Neural cell (in vitro differentiated cells): ENCODE measurements at regions not wholly inside any gene's neighbourhood (a gene's known extent, or its start where the extent isn't known, plus 50 kb on each side); places are given as distances from the start of the nearest gene placed in this dataset.

Experiments used
- H2AFZ ChIP-seq: fragments of 200-600, 300-800 bp; sonication (generic), shearing (Covaris generic); 2 replicates; pipeline ENCODE4 v1.6.0; 2014; ENCODE audit warnings: low read depth, mild to moderate bottlenecking, antibody characterized with exemption, low read length, moderate library complexity
- H3F3A ChIP-seq: fragments of 200-600 bp; shearing (Covaris generic); 2 replicates; pipeline ENCODE4 v1.6.1; 2016; ENCODE audit warnings: mild to moderate bottlenecking, moderate library complexity, mixed read lengths, antibody characterized with exemption, low read length; ENCODE audit not compliant: insufficient read depth, poor library complexity, severe bottlenecking
- H3K27ac ChIP-seq: fragments of 200-600, 300-800 bp; sonication (generic), shearing (Covaris generic); 2 replicates; pipeline ENCODE4 v1.5.1; 2014; ENCODE audit warnings: mild to moderate bottlenecking, low read length, moderate library complexity
- H3K27me3 ChIP-seq: fragments of 300-800, 200-600 bp; sonication (generic), shearing (Covaris generic); 2 replicates; pipeline ENCODE4 v1.6.0; 2014; ENCODE audit warnings: mild to moderate bottlenecking, low read depth, low read length, moderate library complexity; ENCODE audit not compliant: insufficient read depth
- H3K36me3 ChIP-seq: fragments of 300-800, 200-600 bp; sonication (generic), shearing (Covaris generic); 2 replicates; pipeline ENCODE4 v1.5.1; 2014; ENCODE audit warnings: mild to moderate bottlenecking, antibody characterized with exemption, low read length, moderate library complexity; ENCODE audit not compliant: insufficient read depth
- H3K4me2 ChIP-seq: fragments of 300-800, 200-600 bp; sonication (generic), shearing (Covaris generic); 2 replicates; pipeline ENCODE4 v1.6.0; 2014; ENCODE audit warnings: mild to moderate bottlenecking, low read length
- H3K4me3 ChIP-seq: fragments of 300-800, 200-600 bp; sonication (generic), shearing (Covaris generic); 2 replicates; pipeline ENCODE4 v1.5.1; 2014; ENCODE audit warnings: mild to moderate bottlenecking, low read length, moderate library complexity
- H3K79me2 ChIP-seq: fragments of 200-600 bp; shearing (Covaris generic); replicated peaks from 2 replicates; pipeline ENCODE4 v1.6.0; 2014; ENCODE audit warnings: mild to moderate bottlenecking, low read length, moderate library complexity; ENCODE audit not compliant: insufficient read depth
- H3K9ac ChIP-seq: fragments of 300-800, 200-600 bp; sonication (generic), shearing (Covaris generic); 2 replicates; pipeline ENCODE4 v1.6.1; 2016; ENCODE audit warnings: mild to moderate bottlenecking, low read length, mixed read lengths
- H3K9me2 ChIP-seq: fragments of 200-600 bp; shearing (Covaris generic); 2 replicates; pipeline ENCODE4 v1.6.1; 2016; ENCODE audit warnings: mild to moderate bottlenecking, low read length, mixed read lengths; ENCODE audit not compliant: insufficient read depth
- H3K9me3 ChIP-seq: fragments of 200-600, 300-800 bp; sonication (generic), shearing (Covaris generic); 2 replicates; pipeline ENCODE4 v1.6.1; 2016; ENCODE audit warnings: mild to moderate bottlenecking, mixed run types, low read length, moderate library complexity, mixed read lengths
- H4K20me1 ChIP-seq: fragments of 200-600 bp; shearing (Covaris generic); 2 replicates; pipeline ENCODE4 v1.6.1; 2016; ENCODE audit warnings: mild to moderate bottlenecking, mixed run types; ENCODE audit not compliant: insufficient read depth
- EP300 ChIP-seq: fragments of 450-650 bp; conservative IDR thresholded peaks from 2 replicates; pipeline ENCODE4 v1.6.1; 2014; ENCODE audit warnings: antibody characterized with exemption, mild to moderate bottlenecking, moderate library complexity; ENCODE audit not compliant: poor library complexity, severe bottlenecking
- EZH2 ChIP-seq: fragments of 200-600, 300-800 bp; shearing (Covaris generic), sonication (generic); IDR thresholded peaks from 2 replicates; pipeline ENCODE4 v1.6.1; 2014; ENCODE audit warnings: antibody characterized with exemption, low read length, borderline replicate concordance, mild to moderate bottlenecking; ENCODE audit not compliant: insufficient read depth, poor library complexity, severe bottlenecking
- MXI1 ChIP-seq: fragments of 450-650 bp; conservative IDR thresholded peaks from 2 replicates; pipeline ENCODE4 v1.6.1; 2014; ENCODE audit warnings: antibody characterized with exemption, mild to moderate bottlenecking; ENCODE audit not compliant: poor library complexity, severe bottlenecking
- POLR2AphosphoS5 ChIP-seq: IDR thresholded peaks from 2 replicates; pipeline ENCODE4 v1.6.1; 2012
- RAD21 ChIP-seq: fragments of 450-650 bp; conservative IDR thresholded peaks from 2 replicates; pipeline ENCODE4 v1.6.1; 2014; ENCODE audit warnings: antibody characterized with exemption, mild to moderate bottlenecking, moderate library complexity
- REST ChIP-seq: IDR thresholded peaks from 2 replicates; pipeline ENCODE4 v1.6.1; 2012; ENCODE audit warnings: borderline replicate concordance
- SMC3 ChIP-seq: fragments of 450-650 bp; conservative IDR thresholded peaks from 2 replicates; pipeline ENCODE4 v1.6.1; 2014; ENCODE audit warnings: antibody characterized with exemption, mild to moderate bottlenecking, moderate library complexity; ENCODE audit not compliant: poor library complexity
- TAF1 ChIP-seq: IDR thresholded peaks from 2 replicates; pipeline ENCODE4 v1.6.1; 2012; ENCODE audit warnings: low read depth
- TF ChIP-seq, protein P1 (sequence below): fragments of 450-650 bp; IDR thresholded peaks from 2 replicates; pipeline ENCODE4 v1.5.1; 2014; ENCODE audit warnings: antibody characterized with exemption, mild to moderate bottlenecking, moderate library complexity; ENCODE audit not compliant: poor library complexity, severe bottlenecking

DNA sequence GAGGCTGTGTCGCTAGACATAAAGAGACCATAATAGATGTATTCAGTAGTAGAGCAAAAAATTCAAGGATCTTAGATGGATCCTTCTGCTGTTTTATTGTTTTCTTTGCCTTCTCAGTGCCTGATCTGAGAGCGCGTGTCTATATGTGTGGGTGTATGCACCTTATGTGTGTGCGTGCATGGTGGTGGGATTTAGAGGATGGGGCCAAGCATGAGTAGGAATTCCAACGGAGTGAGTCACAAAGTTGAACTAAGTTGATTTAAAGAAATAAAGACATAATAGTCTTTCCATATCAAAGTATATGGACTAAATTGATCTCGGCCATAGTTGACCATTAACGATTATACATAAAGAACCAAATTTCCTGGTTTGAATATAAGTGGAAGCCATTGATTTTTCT lies 178.7 kb downstream of the CYYR1 start:
- H3K4me2 ChIP-seq, result no peak overlapping the region

DNA sequence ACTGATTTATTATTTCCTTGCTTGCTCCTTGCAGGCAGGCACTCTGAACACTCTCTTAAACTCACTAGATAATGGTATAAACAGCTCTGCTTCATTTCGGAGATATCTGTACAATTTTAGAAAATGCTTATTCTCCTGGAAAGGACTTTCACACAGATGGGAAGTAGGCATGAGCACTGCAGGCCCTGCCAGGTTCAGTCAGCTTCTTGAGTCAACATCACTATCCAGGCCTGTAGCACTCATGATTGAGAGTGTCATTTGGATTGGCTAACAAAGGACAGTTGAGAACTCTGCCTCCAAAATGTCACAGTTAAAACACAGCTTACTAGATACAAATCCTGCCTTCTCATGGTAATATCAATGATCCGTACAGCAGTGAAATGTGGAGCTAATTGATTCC lies 181.9 kb downstream of the CYYR1 start:
- H3K27ac ChIP-seq, result no peak overlapping the region
- no peaks in the 10 kb centered on the region for H3K27me3 ChIP-seq
- no peaks in the 10 kb centered on the region for H3K36me3 ChIP-seq
- H3K9me2 ChIP-seq, result no peaks in the 10 kb centered on the region
- no peak overlapping the region for H3K4me2 ChIP-seq
- H3K9ac ChIP-seq, result no peak overlapping the region
- H3K79me2 ChIP-seq, result no peaks in the 10 kb centered on the region
- H3F3A ChIP-seq, result no peaks in the 10 kb centered on the region
- no peaks in the 10 kb centered on the region for H3K9me3 ChIP-seq
- no peak overlapping the region for H3K4me3 ChIP-seq
- TF ChIP-seq REST (no peak), SMC3 (no peak), TAF1 (no peak), RAD21 (no peak)
- TF ChIP-seq, protein P1, sequence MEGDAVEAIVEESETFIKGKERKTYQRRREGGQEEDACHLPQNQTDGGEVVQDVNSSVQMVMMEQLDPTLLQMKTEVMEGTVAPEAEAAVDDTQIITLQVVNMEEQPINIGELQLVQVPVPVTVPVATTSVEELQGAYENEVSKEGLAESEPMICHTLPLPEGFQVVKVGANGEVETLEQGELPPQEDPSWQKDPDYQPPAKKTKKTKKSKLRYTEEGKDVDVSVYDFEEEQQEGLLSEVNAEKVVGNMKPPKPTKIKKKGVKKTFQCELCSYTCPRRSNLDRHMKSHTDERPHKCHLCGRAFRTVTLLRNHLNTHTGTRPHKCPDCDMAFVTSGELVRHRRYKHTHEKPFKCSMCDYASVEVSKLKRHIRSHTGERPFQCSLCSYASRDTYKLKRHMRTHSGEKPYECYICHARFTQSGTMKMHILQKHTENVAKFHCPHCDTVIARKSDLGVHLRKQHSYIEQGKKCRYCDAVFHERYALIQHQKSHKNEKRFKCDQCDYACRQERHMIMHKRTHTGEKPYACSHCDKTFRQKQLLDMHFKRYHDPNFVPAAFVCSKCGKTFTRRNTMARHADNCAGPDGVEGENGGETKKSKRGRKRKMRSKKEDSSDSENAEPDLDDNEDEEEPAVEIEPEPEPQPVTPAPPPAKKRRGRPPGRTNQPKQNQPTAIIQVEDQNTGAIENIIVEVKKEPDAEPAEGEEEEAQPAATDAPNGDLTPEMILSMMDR, result no peak
- H4K20me1 ChIP-seq, result no peaks in the 10 kb centered on the region
- H2AFZ ChIP-seq, result no peak overlapping the region

More for the DNA sequence above, 178.7 kb downstream of the CYYR1 start:
- no peaks in the 10 kb centered on the region for H4K20me1 ChIP-seq
- H3K27me3 ChIP-seq, result no peaks in the 10 kb centered on the region
- no peaks in the 10 kb centered on the region for H3K79me2 ChIP-seq
- H3K4me3 ChIP-seq, result no peak overlapping the region
- no peak overlapping the region for H2AFZ ChIP-seq
- H3K9ac ChIP-seq, result no peak overlapping the region
- H3K9me2 ChIP-seq, result no peaks in the 10 kb centered on the region
- no peak overlapping the region for H3K27ac ChIP-seq
- no peaks in the 10 kb centered on the region for H3F3A ChIP-seq
- no peaks in the 10 kb centered on the region for H3K36me3 ChIP-seq
- no peaks in the 10 kb centered on the region for H3K9me3 ChIP-seq
- TF ChIP-seq EZH2 (no peak), TAF1 (no peak), POLR2AphosphoS5 (no peak), REST (no peak), SMC3 (no peak), RAD21 (no peak), EP300 (no peak), MXI1 (no peak)
- TF ChIP-seq, protein P1, result no peak
